Effector memory CD4-positive, alpha-beta T cell (primary cell): ENCODE measurements at regions not wholly inside any gene's neighbourhood (a gene's known extent, or its start where the extent isn't known, plus 50 kb on each side); places are given as distances from the start of the nearest gene placed in this dataset.

Experiments
- DNase-seq, 3 donors: peaks; one replicate each; pipeline ENCODE4 v3.0.0-alpha.2; 2020
- H3K27ac ChIP-seq: 2 replicates; pipeline ENCODE4 v1.7.0; 2013; ENCODE audit warnings: mild to moderate bottlenecking, low read length, moderate library complexity; ENCODE audit not compliant: insufficient read depth, poor library complexity, severe bottlenecking
- H3K27me3 ChIP-seq: replicated peaks from 2 replicates; pipeline ENCODE4 v1.7.0; 2013; ENCODE audit warnings: mild to moderate bottlenecking, low read length; ENCODE audit not compliant: insufficient read depth, control insufficient read depth, poor library complexity, severe bottlenecking
- H3K36me3 ChIP-seq: 2 replicates; pipeline ENCODE4 v1.7.0; 2013; ENCODE audit warnings: mild to moderate bottlenecking, low read length, moderate library complexity; ENCODE audit not compliant: control insufficient read depth, insufficient read depth
- H3K4me1 ChIP-seq: 2 replicates; pipeline ENCODE4 v1.7.0; 2013; ENCODE audit warnings: low read length, mild to moderate bottlenecking; ENCODE audit not compliant: control insufficient read depth, insufficient read depth, poor library complexity, severe bottlenecking
- H3K4me3 ChIP-seq: 2 replicates; pipeline ENCODE4 v1.7.0; 2013; ENCODE audit warnings: low read length, low read depth, mild to moderate bottlenecking; ENCODE audit not compliant: insufficient read depth, poor library complexity, severe bottlenecking
- H3K9me3 ChIP-seq: 2 replicates; pipeline ENCODE4 v1.7.0; 2013; ENCODE audit warnings: mild to moderate bottlenecking, low read length, moderate library complexity; ENCODE audit not compliant: control insufficient read depth

- H3K9me3 ChIP-seq: no peaks in the 10 kb centered on the region
- H3K27me3 ChIP-seq: no peaks in the 10 kb centered on the region
- no peaks in the 10 kb centered on the region for H3K36me3 ChIP-seq
- no peak overlapping the region for H3K4me3 ChIP-seq
- no peak for DNase-seq
- H3K4me1 ChIP-seq: no peaks in the 10 kb centered on the region
- H3K27ac ChIP-seq: no peak overlapping the region
Measured at GRCh38 chr4:151887816-151888180, 127.0 kb upstream of the GATB start.

DNA sequence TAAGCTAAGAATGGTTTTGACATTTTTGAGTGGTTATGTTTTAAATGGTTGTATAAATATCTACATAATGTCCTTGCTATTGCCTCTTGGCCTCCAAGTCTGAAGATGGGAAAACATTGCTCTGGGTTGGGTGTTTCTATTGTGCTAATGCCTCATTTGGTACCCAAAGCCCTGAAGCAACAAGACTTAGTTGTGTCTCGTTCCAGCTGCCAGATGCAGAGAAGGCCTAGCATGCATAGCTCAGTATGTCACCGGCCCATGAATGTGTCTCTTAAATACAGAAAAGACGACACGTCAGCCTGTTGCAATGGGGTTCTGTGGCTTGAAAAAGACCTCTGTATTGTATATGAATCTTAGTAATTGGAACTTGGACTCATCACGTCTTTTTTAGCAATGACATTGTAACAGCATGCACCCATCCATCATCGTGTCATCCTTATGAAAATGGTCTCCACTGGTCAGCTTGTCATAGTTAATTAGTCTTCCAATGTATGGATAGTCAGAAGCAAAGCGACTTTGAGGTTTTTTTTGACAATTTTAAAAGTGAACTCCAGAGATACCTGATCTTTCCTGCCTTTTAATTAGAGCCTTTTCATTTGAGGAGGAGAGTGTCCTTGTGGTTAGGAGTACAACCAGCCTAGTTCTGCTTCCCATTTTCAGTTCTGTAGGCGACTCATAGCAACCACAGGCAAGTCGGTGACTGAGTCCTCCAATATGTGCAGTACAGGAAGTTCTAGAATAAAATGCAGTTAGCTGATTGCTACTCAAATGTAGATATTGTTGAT is 126.4 kb upstream of the GATB start:
- Histone ChIP-seq H3K27me3 (no peaks in the 10 kb centered on the region), H3K9me3 (no peaks in the 10 kb centered on the region), H3K27ac (no peak overlapping the region), H3K36me3 (no peaks in the 10 kb centered on the region), H3K4me1 (no peaks in the 10 kb centered on the region), H3K4me3 (no peak overlapping the region)
- DNase-seq: no peak

- no peak overlapping the region for H3K4me3 ChIP-seq
- no peaks in the 10 kb centered on the region for H3K9me3 ChIP-seq
- no peak overlapping the region for H3K27ac ChIP-seq
- H3K4me1 ChIP-seq: no peaks in the 10 kb centered on the region
- H3K27me3 ChIP-seq: no peaks in the 10 kb centered on the region
- no peak for DNase-seq
- no peaks in the 10 kb centered on the region for H3K36me3 ChIP-seq
Measured at GRCh38 chr4:151885123-151885522, 124.3 kb upstream of the GATB start.

DNA sequence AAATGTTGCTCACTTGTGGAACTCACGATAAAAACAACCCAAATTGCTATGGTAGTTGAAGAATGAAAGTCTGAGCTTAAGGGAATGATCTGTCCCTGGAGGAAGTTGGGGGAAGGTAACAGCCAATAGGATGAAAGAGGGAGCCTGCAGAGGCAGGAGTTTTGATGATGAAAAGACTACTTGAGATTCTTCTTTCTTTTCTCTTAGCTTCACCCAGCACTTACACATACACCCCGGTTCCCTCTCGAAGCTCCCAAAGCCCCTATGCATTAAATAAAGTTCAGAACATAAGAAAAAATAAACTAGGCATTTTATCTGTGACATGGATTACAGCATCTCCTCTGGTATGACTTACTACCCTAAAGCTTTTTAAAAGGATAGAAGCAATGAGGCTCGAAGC is 122.9 kb upstream of the GATB start:
- no peak overlapping the region for H3K4me3 ChIP-seq
- H3K27ac ChIP-seq: no peak overlapping the region
- no peaks in the 10 kb centered on the region for H3K27me3 ChIP-seq
- no peaks in the 10 kb centered on the region for H3K36me3 ChIP-seq
- H3K4me1 ChIP-seq: no peaks in the 10 kb centered on the region
- no peaks in the 10 kb centered on the region for H3K9me3 ChIP-seq
- DNase-seq: no peak

- H3K4me3 ChIP-seq: no peak overlapping the region
- H3K36me3 ChIP-seq: no peaks in the 10 kb centered on the region
- no peak overlapping the region for H3K27ac ChIP-seq
- DNase-seq: no peak
- H3K9me3 ChIP-seq: no peaks in the 10 kb centered on the region
- H3K4me1 ChIP-seq: no peaks in the 10 kb centered on the region
- no peaks in the 10 kb centered on the region for H3K27me3 ChIP-seq
Measured at GRCh38 chr4:151882072-151882803, 121.4 kb upstream of the GATB start.

DNA sequence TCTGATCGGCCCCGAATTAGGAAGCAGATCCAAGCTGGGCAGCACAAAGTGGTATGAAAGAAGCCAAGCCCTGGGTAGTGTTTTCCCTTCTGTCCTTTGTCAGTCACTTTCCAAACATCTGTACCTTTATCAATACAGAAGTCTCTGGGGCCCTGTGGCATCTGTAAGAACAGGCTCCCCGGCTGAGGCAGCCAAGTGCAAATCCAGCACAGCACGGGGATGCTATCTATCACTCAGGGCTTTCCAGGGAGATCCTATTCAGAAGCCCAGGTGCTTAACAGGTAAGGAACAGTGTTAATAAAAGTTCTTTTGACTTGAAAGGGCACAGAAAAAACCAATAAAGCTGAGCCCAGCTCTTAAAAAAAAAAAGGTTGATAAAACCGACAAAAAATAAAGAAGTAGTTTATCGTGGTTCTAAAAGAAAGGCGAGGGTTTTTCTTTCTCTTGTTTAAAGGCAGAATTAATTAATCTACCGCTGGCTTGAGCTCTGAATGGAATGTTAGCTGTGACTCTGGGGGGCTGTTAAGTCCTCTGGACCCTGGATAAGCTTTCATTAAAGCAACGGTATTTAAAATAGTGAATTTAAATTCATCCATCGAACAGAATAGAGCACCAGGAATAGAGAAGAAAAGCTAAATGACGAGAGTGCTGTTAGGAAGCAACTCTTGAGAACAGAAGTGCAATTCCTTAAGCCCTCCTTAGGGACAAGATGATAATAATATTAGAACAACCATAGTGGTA is 119.1 kb upstream of the GATB start:
- no peak for DNase-seq
- Histone ChIP-seq H3K36me3 (no peaks in the 10 kb centered on the region), H3K4me3 (no peak overlapping the region), H3K27me3 (no peaks in the 10 kb centered on the region), H3K27ac (no peak overlapping the region), H3K9me3 (no peaks in the 10 kb centered on the region), H3K4me1 (no peaks in the 10 kb centered on the region)

DNA sequence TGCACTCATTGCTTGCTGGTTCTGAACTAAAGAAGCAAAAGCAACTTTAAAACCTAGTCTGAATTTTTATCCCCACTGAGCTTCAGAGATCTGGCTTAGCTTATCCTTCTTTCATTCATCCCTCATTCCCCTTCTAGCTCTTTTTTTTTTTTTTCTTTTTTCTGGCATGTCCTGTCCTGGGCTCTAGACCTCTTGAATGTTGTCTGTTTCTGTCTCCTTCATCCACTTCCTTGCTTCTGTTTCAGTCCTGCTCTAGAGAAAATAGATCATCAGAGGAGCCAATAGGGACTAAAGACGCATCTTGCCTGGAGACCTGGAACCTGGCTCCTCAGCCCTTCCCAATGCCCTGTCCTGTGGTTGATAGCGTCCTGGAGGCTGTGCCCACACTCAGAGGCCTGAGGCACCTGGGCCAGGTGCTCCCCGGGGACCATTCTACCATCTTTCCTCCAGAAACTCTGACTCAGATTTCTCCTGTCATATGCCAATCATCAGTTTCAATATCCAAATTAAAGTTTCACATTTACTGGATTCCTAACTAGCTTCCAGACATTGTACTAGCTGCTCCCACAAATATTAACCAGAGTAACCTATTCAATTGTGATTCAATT is 115.7 kb upstream of the GATB start:
- no peak for DNase-seq
- no peak overlapping the region for H3K27ac ChIP-seq
- H3K9me3 ChIP-seq: no peaks in the 10 kb centered on the region
- no peaks in the 10 kb centered on the region for H3K27me3 ChIP-seq
- no peak overlapping the region for H3K4me3 ChIP-seq
- H3K36me3 ChIP-seq: no peaks in the 10 kb centered on the region
- no peaks in the 10 kb centered on the region for H3K4me1 ChIP-seq

DNA sequence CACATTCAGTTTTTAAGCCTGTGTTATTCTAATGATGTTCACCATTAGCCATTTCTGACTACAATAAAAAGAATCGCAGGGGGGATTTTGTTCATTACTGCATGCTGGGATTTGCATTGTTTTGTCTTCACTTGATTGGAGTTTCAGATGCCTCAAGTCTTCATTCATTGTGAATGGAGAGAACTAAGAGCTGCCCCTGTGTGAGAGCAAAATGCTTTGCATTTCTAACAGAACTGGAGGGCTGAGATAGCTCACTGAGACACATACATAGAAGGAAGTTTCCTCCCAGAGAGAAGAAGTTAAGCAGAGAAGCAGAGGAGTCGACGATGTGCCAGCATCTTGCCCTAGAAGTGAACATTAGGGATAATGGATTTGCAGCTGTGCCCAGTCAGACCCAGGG is 113.5 kb upstream of the GATB start:
- Histone ChIP-seq H3K4me1 (no peaks in the 10 kb centered on the region), H3K9me3 (no peaks in the 10 kb centered on the region), H3K36me3 (no peaks in the 10 kb centered on the region), H3K4me3 (no peak overlapping the region), H3K27me3 (no peaks in the 10 kb centered on the region), H3K27ac (no peak overlapping the region)
- DNase-seq: no peak

DNA sequence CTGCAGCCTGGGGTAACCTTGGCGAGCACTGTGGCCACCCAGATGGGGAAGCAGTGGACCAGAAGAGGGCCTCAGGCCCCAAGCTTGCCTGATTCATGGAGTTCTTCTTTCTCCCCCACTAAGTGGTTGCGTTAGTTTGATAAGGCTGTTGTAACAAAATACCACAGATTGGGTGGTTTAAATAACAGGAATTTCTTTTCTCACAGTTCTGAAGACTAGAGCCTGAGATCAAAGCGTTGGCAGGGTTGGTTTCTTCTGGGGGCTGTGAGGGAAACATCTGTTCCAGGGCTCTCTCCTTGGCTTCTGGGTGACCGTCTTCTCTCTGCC is 105.7 kb upstream of the GATB start:
- no peaks in the 10 kb centered on the region for H3K4me1 ChIP-seq
- H3K9me3 ChIP-seq: no peaks in the 10 kb centered on the region
- DNase-seq: no peak
- no peaks in the 10 kb centered on the region for H3K36me3 ChIP-seq
- H3K4me3 ChIP-seq: no peak overlapping the region
- H3K27me3 ChIP-seq: no peaks in the 10 kb centered on the region
- no peak overlapping the region for H3K27ac ChIP-seq
